Dedifferentiated amniotic fluid mesenchymal stem cell (primary cell): ENCODE measurements at regions not wholly inside any gene's neighbourhood (a gene's known extent, or its start where the extent isn't known, plus 50 kb on each side); places are given as distances from the start of the nearest gene placed in this dataset.
"Not testable (repeated sequence)": the region's sequence is repeated elsewhere in the genome, so short reads cannot be mapped to it uniquely, and the experiment has no call there.

Source experiments
- DNase-seq: peaks from one replicate; pipeline ENCODE4 v3.0.0-alpha.2; 2016; ENCODE audit errors: extremely low spot score

GRCh38 chr1:25134307-25134706, 98.0 kb downstream of the SYF2 start:
- no peak for DNase-seq

DNA sequence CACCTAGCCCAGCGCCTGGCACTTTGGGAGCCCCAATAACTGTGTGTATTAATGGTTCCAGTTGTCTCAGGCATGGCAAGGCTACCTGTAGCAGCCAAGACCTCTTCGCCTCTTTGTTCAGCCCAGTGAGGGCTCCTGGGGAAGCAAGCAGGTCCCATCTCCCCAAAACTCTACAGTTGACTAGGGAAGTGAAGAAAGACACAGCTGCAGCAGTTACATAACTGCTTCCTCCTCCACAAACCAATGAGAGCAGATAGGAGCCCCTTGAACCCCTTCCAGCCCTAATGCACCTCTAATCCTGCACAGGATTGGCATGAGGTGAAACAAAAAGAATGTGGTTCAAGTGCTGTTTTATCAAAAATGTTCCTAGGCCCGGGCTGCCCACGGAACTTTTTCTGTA, 100.5 kb downstream of the SYF2 start:
- no peak for DNase-seq

DNA sequence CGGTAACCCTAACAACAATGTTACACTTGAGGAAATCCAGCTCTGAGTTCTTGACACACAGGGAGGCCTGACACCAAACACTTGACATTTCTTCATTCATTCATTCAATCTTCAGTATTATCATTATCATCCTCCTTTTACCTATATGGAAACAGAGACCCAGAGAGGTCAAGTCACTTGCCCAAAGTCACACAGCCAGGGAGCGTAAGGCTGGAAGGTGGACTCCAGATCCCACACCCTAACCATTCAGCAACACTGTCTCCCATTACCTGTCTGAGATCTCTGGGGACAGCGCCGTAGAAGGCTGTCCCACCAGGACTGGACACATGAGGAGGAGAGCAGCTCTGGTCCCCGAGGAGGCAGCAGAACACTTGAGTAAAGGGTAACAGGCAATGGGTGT, 101.4 kb downstream of the SYF2 start:
- DNase-seq = no peak

DNA sequence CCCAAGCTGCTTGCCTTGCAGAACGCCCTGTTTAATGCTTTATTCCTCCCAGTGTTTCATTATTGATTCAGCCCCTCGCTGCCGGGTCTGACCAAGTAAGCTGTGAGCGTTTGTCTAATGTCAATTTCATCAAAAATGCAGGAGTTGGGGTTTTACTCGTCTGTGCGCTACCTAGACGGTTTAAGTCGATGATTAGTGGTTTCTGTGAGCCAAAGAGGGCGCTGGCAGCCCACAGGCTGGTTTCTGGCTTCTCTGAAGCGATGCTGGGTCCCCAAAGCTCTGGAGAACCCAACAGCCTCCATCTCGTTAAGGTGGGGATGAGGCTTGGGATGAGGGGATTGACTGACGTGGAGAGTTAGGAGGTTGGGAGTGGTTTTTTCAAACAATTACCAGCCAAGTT, 102.9 kb downstream of the SYF2 start:
- DNase-seq = no peak

DNA sequence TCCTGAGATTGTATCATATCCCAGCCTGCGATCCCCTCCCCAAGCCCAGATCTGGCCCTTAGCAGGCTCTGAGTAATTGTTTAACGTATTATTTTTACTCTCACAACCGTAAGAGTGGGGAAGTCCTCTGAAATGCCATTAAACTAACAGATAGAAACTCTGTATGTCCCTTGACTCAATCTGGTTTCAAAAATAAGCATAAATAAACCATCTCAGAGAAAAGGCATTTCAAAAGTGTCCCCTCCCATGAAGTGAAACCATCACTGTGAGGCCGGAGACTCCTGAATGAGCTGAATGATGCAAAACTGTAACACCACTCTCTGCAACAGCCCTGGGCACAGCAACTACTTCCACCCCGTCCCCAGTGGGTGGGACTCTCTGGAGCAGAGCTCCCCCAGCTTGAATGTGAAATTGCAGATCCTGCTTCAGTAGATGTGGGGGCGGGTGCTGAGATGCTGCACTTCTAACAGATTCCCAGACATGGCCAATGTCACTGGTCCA, 104.1 kb downstream of the SYF2 start:
- DNase-seq = peak; percentile 25

- DNase-seq = no peak
These were observed 105.7 kb downstream of the SYF2 start for GRCh38 chr1:25126562-25126961.

DNA sequence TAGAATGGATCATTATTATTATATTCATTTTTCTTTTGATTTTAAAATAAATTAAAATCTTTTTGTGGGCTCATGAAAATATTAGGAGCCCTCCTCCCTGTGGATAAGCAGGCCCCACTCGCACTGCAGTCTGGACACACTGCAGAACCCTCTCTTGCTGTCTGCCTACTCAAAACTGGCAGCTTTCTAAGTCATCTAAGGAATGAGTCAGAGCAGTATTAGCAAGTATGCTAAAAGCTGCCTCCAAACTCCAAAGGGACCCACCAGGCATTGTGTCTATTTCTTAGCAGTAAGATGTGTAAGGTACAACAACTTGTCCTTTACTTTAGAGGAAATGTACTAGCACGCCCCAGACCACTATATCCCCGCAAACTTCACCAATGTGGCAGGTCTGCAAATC, 108.8 kb downstream of the SYF2 start:
- DNase-seq = no peak

GRCh38 chr1:25122747-25123146, 109.6 kb downstream of the SYF2 start:
- no peak for DNase-seq

DNA sequence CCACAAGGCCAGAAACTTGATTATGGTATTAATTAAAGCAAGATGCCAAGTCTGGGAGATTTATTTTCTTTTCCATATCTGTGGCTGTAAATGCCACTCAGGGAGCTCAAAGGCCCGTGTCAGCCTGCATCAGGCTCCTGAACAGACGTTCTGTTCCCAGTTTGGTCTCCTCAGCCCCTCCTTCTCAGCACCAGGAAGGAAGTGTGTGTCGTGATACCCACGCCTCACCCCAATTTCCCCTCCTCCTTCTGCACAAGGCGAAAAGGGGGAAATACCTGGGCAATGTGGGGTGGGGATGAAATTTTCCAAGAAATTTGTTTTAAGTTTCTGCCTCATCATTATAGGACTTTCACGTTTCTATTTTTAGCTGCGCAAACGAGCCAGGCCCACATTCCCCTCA, 112.0 kb downstream of the SYF2 start:
- DNase-seq = no peak

DNA sequence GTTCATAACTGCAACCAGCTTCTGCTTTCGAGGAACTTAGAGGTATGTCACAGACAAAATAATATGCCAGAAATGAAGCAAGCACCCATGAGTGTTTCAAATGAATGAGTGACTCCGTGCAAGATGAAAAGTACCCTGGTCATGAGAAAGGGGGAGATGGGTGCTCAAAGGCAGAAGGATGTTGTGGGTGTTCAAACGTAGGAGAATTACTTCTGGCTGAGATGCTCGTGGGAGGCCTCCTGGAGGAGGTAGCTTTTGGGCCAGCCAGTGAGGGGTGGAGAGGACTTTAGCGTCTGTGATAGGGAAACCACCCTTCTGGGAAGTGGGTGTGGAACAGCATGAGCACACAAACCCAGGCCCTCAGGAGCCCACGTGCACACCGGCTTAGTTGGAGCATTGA, 113.8 kb downstream of the SYF2 start:
- DNase-seq = no peak

- no peak for DNase-seq
These were observed 115.0 kb downstream of the SYF2 start for GRCh38 chr1:25117233-25117823.

- DNase-seq = no peak
These were observed 115.5 kb downstream of the SYF2 start for GRCh38 chr1:25116832-25117231.

DNA sequence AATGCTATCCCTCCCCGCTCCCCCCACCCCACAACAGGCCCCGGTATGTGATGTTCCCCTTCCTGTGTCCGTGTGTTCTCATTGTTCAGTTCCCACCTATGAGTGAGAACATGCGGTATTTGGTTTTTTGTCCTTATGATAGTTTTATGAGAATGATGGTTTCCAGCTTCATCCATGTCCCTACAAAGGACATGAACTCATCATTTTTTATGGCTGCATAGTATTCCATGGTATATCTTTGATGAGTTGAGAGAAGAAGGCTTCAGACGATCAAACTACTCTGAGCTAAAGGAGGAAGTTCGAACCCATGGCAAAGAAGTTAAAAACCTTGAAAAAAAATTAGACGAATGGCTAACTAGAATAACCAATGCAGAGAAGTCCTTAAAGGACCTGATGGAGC, 116.2 kb downstream of the SYF2 start:
- not testable (repeated sequence) for DNase-seq

GRCh38 chr1:25113731-25114130, 118.6 kb downstream of the SYF2 start:
- no peak for DNase-seq

GRCh38 chr1:25113086-25113485, 119.2 kb downstream of the SYF2 start:
- DNase-seq = no peak

DNA sequence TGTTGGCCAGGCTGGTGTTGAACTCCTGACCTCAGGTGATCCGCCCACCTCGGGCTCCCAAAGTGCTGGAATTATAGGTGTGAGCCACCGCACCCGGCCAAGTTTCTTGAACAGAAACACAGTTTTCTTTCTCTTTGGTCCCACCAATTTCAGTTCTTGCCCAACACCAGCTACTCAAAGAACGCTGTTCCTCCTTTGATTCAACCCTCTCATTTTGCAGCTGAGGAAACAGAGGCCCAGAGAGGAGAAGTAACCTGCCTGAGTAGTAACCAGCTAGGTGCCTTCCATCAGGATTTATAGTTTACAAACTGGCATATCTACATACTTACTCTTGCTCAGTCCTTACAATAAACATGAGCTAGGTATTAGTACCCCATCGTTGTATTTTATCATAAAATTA, 119.9 kb downstream of the SYF2 start:
- no peak for DNase-seq

DNA sequence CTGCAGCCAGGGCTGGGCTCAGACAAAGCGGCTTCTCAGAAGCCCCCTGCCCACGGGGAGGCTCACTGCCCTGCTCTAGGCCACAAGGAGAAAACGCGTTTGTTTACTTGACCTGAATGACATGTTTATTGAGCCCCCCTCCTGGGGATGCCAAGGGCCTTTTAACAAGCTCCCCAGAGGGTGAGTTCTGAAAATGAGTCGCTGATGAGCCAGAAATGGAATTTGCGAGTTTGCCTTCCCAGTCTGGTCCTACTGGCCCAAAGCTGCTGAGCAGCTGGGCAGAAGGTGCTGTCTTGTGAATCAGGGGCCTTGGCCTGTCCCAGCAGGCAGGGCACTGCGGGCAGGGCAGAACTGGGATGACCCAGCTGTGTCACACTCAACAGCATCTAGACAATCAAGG, 120.6 kb downstream of the SYF2 start:
- no peak for DNase-seq

DNA sequence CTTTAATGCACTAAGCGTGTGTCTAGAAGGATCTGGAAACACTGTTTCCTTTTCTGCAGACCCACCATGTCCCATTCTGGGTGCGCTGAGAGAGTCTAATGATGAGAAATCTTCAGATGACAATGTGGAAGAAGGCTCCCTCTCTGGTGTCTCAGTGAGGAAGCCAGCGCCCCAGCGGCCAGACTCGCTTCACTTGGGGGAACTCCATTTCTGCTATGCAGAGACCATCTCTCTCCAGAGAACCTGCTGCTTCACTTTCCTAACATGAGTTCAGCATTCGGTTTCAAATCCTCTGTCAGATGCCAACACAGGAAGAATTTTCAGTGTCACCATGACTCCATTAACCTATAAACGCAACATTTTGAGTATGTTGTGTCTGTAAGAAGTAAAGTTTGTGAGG, 121.8 kb downstream of the SYF2 start:
- no peak for DNase-seq

DNA sequence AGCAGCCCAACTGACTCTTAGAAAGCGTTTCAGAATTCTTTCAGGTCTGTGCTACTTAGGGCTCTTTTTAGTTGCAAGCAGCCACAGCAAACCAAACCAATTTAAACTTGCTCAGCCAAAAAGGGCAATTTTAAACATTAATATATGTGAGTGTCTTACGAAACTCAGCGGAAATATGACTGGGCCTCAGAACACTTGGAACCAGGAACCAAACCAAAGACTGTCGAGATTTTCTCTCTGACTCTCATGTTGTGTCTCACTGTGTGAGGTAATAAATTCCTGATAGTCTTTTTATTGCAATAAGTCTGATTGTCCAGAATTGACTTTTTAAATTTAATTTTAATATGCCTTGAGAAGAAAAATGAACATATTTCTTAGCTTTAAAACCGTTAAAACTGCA, 122.3 kb downstream of the SYF2 start:
- no peak for DNase-seq

GRCh38 chr1:25109531-25109951, 122.8 kb downstream of the SYF2 start:
- DNase-seq = no peak

- no peak for DNase-seq
These were observed 124.7 kb downstream of the SYF2 start for GRCh38 chr1:25107643-25108010.

DNA sequence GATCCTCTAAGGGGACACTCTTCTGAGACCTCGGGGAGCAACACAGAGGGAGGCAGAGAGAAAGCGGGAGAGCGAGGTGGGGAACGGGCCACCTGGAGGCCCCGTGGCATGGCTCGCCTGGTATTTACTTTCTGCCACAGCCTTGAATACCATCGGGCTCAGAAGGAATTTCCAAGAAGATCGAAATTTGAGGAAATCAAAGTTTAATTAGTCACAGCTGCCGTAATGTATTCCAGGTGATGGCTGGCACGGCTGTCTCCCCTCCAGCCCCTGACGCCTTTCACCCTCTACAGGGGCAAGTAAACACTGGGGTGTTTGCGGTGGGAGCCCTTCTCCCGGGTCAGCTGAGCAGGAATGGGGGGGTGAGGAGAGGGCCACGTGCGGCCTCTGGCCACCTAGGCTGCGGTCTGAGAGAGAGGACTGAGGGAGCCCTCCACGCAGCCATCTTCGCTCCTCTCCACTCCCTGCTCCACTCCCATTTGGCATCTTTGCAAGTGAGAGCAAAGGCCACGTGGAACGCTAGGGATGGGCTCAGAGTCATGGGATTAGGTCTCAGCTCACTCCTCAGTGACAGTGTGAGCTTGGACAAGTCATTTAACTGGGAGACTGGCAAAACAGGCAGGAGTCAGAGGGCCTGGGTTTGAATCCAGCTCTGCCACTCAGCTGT, 125.2 kb downstream of the SYF2 start:
- no peak for DNase-seq

DNA sequence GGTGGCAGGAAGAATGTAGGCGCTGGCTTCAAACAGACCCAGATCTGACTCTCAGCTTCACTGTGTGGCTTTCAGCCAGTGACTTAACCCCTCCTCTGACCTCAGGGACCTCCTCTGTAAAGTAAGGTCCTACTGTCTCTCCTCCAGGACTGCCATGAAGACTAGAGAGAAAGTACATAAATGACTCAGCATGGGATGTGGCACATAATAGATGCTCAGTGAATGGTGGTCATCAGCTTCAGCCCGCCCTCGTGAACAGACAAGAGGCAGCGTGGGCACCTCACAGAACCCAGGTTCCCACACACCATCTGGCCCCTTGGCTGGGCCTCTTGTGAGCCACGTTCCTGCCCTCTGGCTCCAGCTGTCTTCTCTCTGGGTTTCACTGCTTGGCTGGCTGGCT, 126.0 kb downstream of the SYF2 start:
- no peak for DNase-seq

DNA sequence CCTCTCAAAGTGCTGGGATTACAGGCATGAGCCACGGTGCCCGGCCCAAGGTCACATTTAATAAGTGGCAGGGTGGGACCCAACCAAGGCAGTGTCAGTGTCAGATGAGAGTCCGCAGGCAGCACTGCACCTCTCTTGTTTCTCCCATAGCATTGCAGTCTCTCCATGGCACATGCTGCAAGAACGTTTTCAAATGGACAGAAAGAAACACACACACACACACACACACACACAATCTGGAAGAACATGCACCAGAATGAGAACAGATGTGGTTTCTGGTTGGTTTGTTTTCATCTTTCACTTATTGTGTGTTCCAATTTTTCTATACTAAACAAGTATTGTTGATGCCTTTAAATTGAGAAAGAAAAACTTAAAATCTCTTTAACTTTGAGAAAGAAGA, 126.5 kb downstream of the SYF2 start:
- no peak for DNase-seq
